Breast epithelium (tissue), 4 donors: ENCODE measurements at regions not wholly inside any gene's neighbourhood (a gene's known extent, or its start where the extent isn't known, plus 50 kb on each side); places are given as distances from the start of the nearest gene placed in this dataset.

Experiments
- DNase-seq, 2 donors: peaks; one replicate each; pipeline ENCODE4 v3.0.0-alpha.2; 2019; ENCODE audit warnings: low spot score in 2 of 2
- H3K27ac ChIP-seq, 2 donors: fragments of 200-600 bp; sonication (generic) in 1 of 2; one replicate each; pipeline ENCODE4 v1.5.1; 2016 to 2019; ENCODE audit warnings: mild to moderate bottlenecking in 1 of 2
- H3K27me3 ChIP-seq, 2 donors: fragments of 200-600 bp; sonication (generic) in 1 of 2; one replicate each; pipeline versions ENCODE4 v1.5.1 to v1.6.0; 2017 to 2019; ENCODE audit warnings: control low read depth in 1 of 2, mild to moderate bottlenecking in 1 of 2
- H3K36me3 ChIP-seq: fragments of 200-600 bp; one replicate; pipeline ENCODE4 v1.5.1; 2019
- H3K4me1 ChIP-seq, 2 donors: fragments of 200-600 bp; sonication (generic); one replicate each; pipeline ENCODE4 v1.5.1; 2016 to 2019; ENCODE audit warnings: control low read depth in 1 of 2
- H3K4me3 ChIP-seq, 3 donors: fragments of 200-600 bp; sonication (generic); 1 replicate in 2 of 3; 2 replicates in 1 of 3; pipeline ENCODE4 v1.5.1; 2016 to 2019; ENCODE audit warnings: mild to moderate bottlenecking in 3 of 3, moderate library complexity in 2 of 3
- H3K9me3 ChIP-seq, 2 donors: fragments of 200-600 bp; sonication (generic) in 1 of 2; one replicate each; pipeline ENCODE4 v1.5.1; 2016 to 2019; ENCODE audit warnings: control low read depth in 1 of 2
- CTCF ChIP-seq, 3 donors: fragments of 450-650 bp; IDR thresholded peaks; one replicate each; pipeline ENCODE4 v1.5.1; 2016 to 2017; ENCODE audit warnings: antibody characterized with exemption in 3 of 3, mild to moderate bottlenecking in 3 of 3, moderate library complexity in 3 of 3
- POLR2A ChIP-seq: fragments of 450-650 bp; IDR thresholded peaks from one replicate; pipeline ENCODE4 v1.6.1; 2016; ENCODE audit warnings: antibody characterized with exemption, mild to moderate bottlenecking, moderate library complexity
- POLR2AphosphoS5 ChIP-seq, 3 donors: sonication (generic); formaldehyde crosslinking; IDR thresholded peaks; one replicate each; pipeline ENCODE4 v1.6.1; 2017; ENCODE audit warnings: antibody characterized with exemption in 3 of 3
- intact Hi-C: fragments of 100-400 bp; cut with DNase I; formaldehyde crosslinking; loops from one replicate; pipeline ENCODE4 v1.15.1; 2023; ENCODE audit warnings: low total_unique reads

- no peaks in the 10 kb centered on the region for H3K27me3 ChIP-seq
- H3K9me3 ChIP-seq, result no peaks in the 10 kb centered on the region
- H3K4me3 ChIP-seq, result no peak overlapping the region
- no peak overlapping the region for H3K27ac ChIP-seq
- DNase-seq, result no peak
- intact Hi-C loops, result no loop called here
- TF ChIP-seq POLR2A, result no peak
- TF ChIP-seq POLR2AphosphoS5 (IDR thresholded peaks at IDR 0.05), result no peak
- TF ChIP-seq CTCF (IDR thresholded peaks at IDR 0.05), result no peak
- no peaks in the 10 kb centered on the region for H3K4me1 ChIP-seq
- no peaks in the 10 kb centered on the region for H3K36me3 ChIP-seq
Measured at GRCh38 chr12:91603060-91603459, 420.4 kb upstream of the DCN start.

- DNase-seq, result no peak
- Histone ChIP-seq H3K36me3 (no peaks in the 10 kb centered on the region), H3K4me3 (no peak overlapping the region), H3K27me3 (no peaks in the 10 kb centered on the region), H3K4me1 (no peaks in the 10 kb centered on the region), H3K27ac (no peak overlapping the region), H3K9me3 (no peaks in the 10 kb centered on the region)
- TF ChIP-seq POLR2AphosphoS5 (IDR thresholded peaks at IDR 0.05) (no peak), POLR2A (no peak), CTCF (IDR thresholded peaks at IDR 0.05) (no peak)
- intact Hi-C loops, result no loop called here
Measured at GRCh38 chr12:91601054-91601453, 418.4 kb upstream of the DCN start.

- intact Hi-C loops, result no loop called here
- no peak overlapping the region for H3K27ac ChIP-seq
- DNase-seq, result no peak
Measured at GRCh38 chr12:91594715-91595114, 412.1 kb upstream of the DCN start.

GRCh38 chr12:91591639-91591987, 409.0 kb upstream of the DCN start:
- TF ChIP-seq POLR2A (no peak), POLR2AphosphoS5 (IDR thresholded peaks at IDR 0.05) (no peak), CTCF (IDR thresholded peaks at IDR 0.05) (no peak)
- no peaks in the 10 kb centered on the region for H3K27me3 ChIP-seq
- no peaks in the 10 kb centered on the region for H3K9me3 ChIP-seq
- no peak for DNase-seq
- no peak overlapping the region for H3K27ac ChIP-seq
- H3K4me3 ChIP-seq, result no peak overlapping the region
- intact Hi-C loops, result no loop called here
- no peaks in the 10 kb centered on the region for H3K4me1 ChIP-seq
- H3K36me3 ChIP-seq, result no peaks in the 10 kb centered on the region

More at GRCh38 chr12:91594715-91595114, 412.1 kb upstream of the DCN start:
- Histone ChIP-seq H3K4me3 (no peak overlapping the region), H3K36me3 (no peaks in the 10 kb centered on the region), H3K27me3 (no peaks in the 10 kb centered on the region), H3K9me3 (no peaks in the 10 kb centered on the region), H3K4me1 (no peaks in the 10 kb centered on the region)
- TF ChIP-seq POLR2AphosphoS5 (IDR thresholded peaks at IDR 0.05) (no peak), CTCF (IDR thresholded peaks at IDR 0.05) (no peak)

GRCh38 chr12:91590966-91591638, 408.5 kb upstream of the DCN start:
- no peak for DNase-seq
- no peak for TF ChIP-seq POLR2AphosphoS5 (IDR thresholded peaks at IDR 0.05)
- TF ChIP-seq CTCF (IDR thresholded peaks at IDR 0.05), result no peak
- no peak for TF ChIP-seq POLR2A
- Histone ChIP-seq H3K9me3 (no peaks in the 10 kb centered on the region), H3K4me3 (no peak overlapping the region), H3K36me3 (no peaks in the 10 kb centered on the region), H3K27me3 (no peaks in the 10 kb centered on the region), H3K4me1 (no peaks in the 10 kb centered on the region), H3K27ac (no peak overlapping the region)
- intact Hi-C loops, result no loop called here
